Loucy (cell line): ENCODE measurements at regions not wholly inside any gene's neighbourhood (a gene's known extent, or its start where the extent isn't known, plus 50 kb on each side); places are given as distances from the start of the nearest gene placed in this dataset.

ENCODE experiments used
- H2AFZ ChIP-seq: fragments of 200-600 bp; sonication (generic); 2 replicates; pipeline ENCODE4 v1.6.0; 2016; ENCODE audit warnings: antibody characterized with exemption, mild to moderate bottlenecking, low read length, moderate library complexity
- H3F3A ChIP-seq: fragments of 200-600 bp; 2 replicates; pipeline ENCODE4 v1.6.0; 2016; ENCODE audit warnings: antibody characterized with exemption, low read depth, mild to moderate bottlenecking
- H3K27me3 ChIP-seq: fragments of 200-600 bp; sonication (generic); 2 replicates; pipeline ENCODE4 v1.6.1; 2014; ENCODE audit warnings: low read length, mild to moderate bottlenecking; ENCODE audit not compliant: insufficient read depth, poor library complexity, severe bottlenecking
- H3K36me3 ChIP-seq: fragments of 200-600 bp; sonication (generic); 2 replicates; pipeline ENCODE4 v1.6.1; 2016; ENCODE audit warnings: low read length; ENCODE audit not compliant: insufficient read depth
- H3K4me1 ChIP-seq: fragments of 200-600 bp; sonication (generic); 2 replicates; pipeline ENCODE4 v1.5.1; 2014; ENCODE audit warnings: low read length, mild to moderate bottlenecking; ENCODE audit not compliant: insufficient read depth, poor library complexity, severe bottlenecking
- H3K4me2 ChIP-seq: fragments of 200-600 bp; sonication (generic); 2 replicates; pipeline ENCODE4 v1.6.0; 2014; ENCODE audit warnings: antibody characterized with exemption, low read length, low read depth, mild to moderate bottlenecking; ENCODE audit not compliant: poor library complexity, severe bottlenecking
- H3K4me3 ChIP-seq: fragments of 200-600 bp; sonication (generic); 2 replicates; pipeline ENCODE4 v1.5.1; 2014; ENCODE audit warnings: low read length, mild to moderate bottlenecking, mixed read lengths; ENCODE audit not compliant: poor library complexity, severe bottlenecking
- H3K79me2 ChIP-seq: fragments of 200-600 bp; sonication (generic); 2 replicates; pipeline ENCODE4 v1.6.1; 2014; ENCODE audit warnings: low read length; ENCODE audit not compliant: insufficient read depth
- H3K9ac ChIP-seq: fragments of 200-600 bp; sonication (generic); 2 replicates; pipeline ENCODE4 v1.6.0; 2014; ENCODE audit warnings: mild to moderate bottlenecking, low read depth, low read length, moderate library complexity; ENCODE audit not compliant: poor library complexity, severe bottlenecking
- H3K9me2 ChIP-seq: fragments of 200-600 bp; sonication (generic); replicated peaks from 2 replicates; pipeline ENCODE4 v1.6.1; 2016; ENCODE audit warnings: low read depth, low read length, mixed read lengths
- H3K9me3 ChIP-seq: fragments of 200-600 bp; sonication (generic); 2 replicates; pipeline ENCODE4 v1.6.1; 2014; ENCODE audit warnings: mild to moderate bottlenecking, antibody characterized with exemption, low read length, low read depth; ENCODE audit not compliant: insufficient read depth
- H4K20me1 ChIP-seq: fragments of 200-600 bp; sonication (generic); 2 replicates; pipeline ENCODE4 v1.6.0; 2014; ENCODE audit warnings: antibody characterized with exemption, low read length, mild to moderate bottlenecking; ENCODE audit not compliant: insufficient read depth, poor library complexity, severe bottlenecking
- EZH2phosphoT487 ChIP-seq: fragments of 200-600 bp; IDR thresholded peaks from 2 replicates; pipeline ENCODE4 v1.6.1; 2018; ENCODE audit warnings: antibody characterized with exemption, mild to moderate bottlenecking, moderate library complexity, borderline replicate concordance
- TF ChIP-seq, protein P1 (sequence below): fragments of 200-600 bp; sonication (generic); conservative IDR thresholded peaks from 2 replicates; pipeline ENCODE4 v1.5.1; 2014; ENCODE audit warnings: mild to moderate bottlenecking, antibody characterized with exemption, low read length

DNA sequence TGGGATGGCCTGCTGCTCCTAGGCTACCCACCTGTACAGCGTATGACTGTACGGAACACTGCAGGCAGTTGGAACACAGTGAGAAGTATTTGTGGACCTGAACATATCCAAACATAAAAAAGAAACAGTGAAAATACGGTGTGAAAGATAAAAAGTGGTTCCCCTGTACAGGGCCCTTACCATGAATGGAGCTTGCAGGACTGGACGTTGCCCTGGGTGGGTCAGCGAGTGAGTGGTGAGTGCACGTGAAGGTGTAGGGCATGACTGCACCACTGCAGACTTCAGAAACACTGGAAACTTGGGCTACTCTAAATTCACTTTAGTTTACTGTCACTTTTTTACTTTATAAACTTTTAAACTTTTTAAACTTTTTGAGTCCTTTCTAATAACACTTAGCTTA is 71.2 kb upstream of the SLC6A6 start:
- Histone ChIP-seq H3K36me3 (no peaks in the 10 kb centered on the region), H3K9ac (no peak overlapping the region), H3K4me2 (no peak overlapping the region), H3F3A (no peaks in the 10 kb centered on the region), H3K9me2 (no peaks in the 10 kb centered on the region), H2AFZ (no peak overlapping the region), H3K4me1 (no peaks in the 10 kb centered on the region), H3K4me3 (no peak overlapping the region), H3K9me3 (no peaks in the 10 kb centered on the region), H3K79me2 (no peaks in the 10 kb centered on the region), H4K20me1 (no peaks in the 10 kb centered on the region), H3K27me3 (no peaks in the 10 kb centered on the region)
- TF ChIP-seq, protein P1, sequence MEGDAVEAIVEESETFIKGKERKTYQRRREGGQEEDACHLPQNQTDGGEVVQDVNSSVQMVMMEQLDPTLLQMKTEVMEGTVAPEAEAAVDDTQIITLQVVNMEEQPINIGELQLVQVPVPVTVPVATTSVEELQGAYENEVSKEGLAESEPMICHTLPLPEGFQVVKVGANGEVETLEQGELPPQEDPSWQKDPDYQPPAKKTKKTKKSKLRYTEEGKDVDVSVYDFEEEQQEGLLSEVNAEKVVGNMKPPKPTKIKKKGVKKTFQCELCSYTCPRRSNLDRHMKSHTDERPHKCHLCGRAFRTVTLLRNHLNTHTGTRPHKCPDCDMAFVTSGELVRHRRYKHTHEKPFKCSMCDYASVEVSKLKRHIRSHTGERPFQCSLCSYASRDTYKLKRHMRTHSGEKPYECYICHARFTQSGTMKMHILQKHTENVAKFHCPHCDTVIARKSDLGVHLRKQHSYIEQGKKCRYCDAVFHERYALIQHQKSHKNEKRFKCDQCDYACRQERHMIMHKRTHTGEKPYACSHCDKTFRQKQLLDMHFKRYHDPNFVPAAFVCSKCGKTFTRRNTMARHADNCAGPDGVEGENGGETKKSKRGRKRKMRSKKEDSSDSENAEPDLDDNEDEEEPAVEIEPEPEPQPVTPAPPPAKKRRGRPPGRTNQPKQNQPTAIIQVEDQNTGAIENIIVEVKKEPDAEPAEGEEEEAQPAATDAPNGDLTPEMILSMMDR = no peak
- no peak for TF ChIP-seq EZH2phosphoT487

DNA sequence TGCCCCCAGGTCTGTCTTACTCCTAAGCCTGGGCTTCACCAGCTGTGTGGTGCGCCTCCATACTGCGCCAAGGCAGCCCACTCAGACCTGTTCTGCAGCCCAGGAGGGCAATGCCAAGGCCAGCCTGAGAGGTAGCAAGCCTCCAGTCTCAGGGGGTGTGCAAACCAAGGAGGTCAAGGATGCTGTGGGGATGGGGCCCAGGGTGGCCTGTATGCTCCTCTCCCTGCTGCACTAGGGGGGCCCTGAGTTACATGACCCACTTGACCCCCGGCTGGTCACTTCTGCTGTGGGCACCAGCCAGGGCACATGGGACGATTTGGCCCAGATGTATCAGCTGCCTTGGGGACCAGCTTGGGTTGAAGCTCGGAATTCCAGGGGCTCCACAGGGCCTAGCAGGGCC is 70.0 kb upstream of the SLC6A6 start:
- H3K36me3 ChIP-seq = no peaks in the 10 kb centered on the region
- H3K27me3 ChIP-seq = no peaks in the 10 kb centered on the region
- H3F3A ChIP-seq = no peaks in the 10 kb centered on the region
- H4K20me1 ChIP-seq = no peaks in the 10 kb centered on the region
- H3K4me3 ChIP-seq = no peak overlapping the region
- H3K79me2 ChIP-seq = no peaks in the 10 kb centered on the region
- TF ChIP-seq, protein P1 = no peak
- no peak for TF ChIP-seq EZH2phosphoT487
- no peak overlapping the region for H3K9ac ChIP-seq
- no peaks in the 10 kb centered on the region for H3K9me3 ChIP-seq
- H2AFZ ChIP-seq = no peak overlapping the region
- H3K4me1 ChIP-seq = no peaks in the 10 kb centered on the region
- H3K9me2 ChIP-seq = no peaks in the 10 kb centered on the region
- no peak overlapping the region for H3K4me2 ChIP-seq

DNA sequence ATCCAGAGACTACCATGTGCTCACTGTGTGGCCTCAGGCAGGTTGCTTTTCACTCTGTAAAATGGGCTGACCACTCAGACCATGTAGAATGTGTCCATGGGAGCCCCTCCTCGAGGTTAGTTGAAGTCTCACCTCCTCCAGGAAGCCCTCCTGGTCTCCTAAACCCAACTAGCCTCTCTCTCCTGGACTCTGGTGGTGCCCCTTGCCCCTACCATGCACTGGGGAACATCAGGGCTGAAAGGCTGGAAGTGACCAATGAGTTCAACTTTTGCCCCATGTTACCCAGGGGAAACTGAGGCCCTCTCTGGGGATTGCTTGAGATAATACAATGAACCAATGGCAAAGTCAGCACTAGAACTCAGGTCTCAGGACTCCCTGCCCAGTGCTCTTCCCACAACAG is 69.2 kb upstream of the SLC6A6 start:
- no peaks in the 10 kb centered on the region for H3F3A ChIP-seq
- H3K4me3 ChIP-seq = no peak overlapping the region
- no peaks in the 10 kb centered on the region for H4K20me1 ChIP-seq
- no peaks in the 10 kb centered on the region for H3K4me1 ChIP-seq
- H3K9me3 ChIP-seq = no peaks in the 10 kb centered on the region
- TF ChIP-seq EZH2phosphoT487 = no peak
- TF ChIP-seq, protein P1 = no peak
- H3K9ac ChIP-seq = no peak overlapping the region
- H3K79me2 ChIP-seq = no peaks in the 10 kb centered on the region
- no peaks in the 10 kb centered on the region for H3K9me2 ChIP-seq
- no peaks in the 10 kb centered on the region for H3K27me3 ChIP-seq
- H2AFZ ChIP-seq = no peak overlapping the region
- no peak overlapping the region for H3K4me2 ChIP-seq
- H3K36me3 ChIP-seq = no peaks in the 10 kb centered on the region
